NCI-H524 (cell line): ENCODE measurements at regions not wholly inside any gene's neighbourhood (a gene's known extent, or its start where the extent isn't known, plus 50 kb on each side); places are given as distances from the start of the nearest gene placed in this dataset.

Experiments
- DNase-seq, 2 experiments: peaks; one replicate each; lab custom pipeline; 2025; lab: John Stamatoyannopoulos, UW

DNA sequence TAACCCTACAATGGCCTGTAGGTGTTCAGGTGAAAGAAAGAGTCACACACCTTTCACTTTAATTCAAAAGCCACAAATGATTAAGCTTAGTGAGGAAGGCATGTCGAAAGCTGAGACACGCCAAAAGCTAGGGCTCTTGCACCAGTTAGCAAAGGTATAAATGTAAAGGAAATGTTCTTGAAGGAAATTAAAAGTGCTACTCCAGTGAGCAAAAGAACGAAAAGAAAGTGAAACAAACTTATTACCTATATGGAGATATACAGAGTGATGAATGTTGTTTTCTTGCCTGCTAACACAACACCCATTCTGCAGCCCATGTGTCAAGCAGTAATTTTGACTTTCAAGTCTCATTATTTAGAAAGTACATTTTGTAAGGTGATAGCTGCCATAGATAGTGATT, 254.2 kb upstream of the SLC24A2 start:
- DNase-seq, result no peak

DNA sequence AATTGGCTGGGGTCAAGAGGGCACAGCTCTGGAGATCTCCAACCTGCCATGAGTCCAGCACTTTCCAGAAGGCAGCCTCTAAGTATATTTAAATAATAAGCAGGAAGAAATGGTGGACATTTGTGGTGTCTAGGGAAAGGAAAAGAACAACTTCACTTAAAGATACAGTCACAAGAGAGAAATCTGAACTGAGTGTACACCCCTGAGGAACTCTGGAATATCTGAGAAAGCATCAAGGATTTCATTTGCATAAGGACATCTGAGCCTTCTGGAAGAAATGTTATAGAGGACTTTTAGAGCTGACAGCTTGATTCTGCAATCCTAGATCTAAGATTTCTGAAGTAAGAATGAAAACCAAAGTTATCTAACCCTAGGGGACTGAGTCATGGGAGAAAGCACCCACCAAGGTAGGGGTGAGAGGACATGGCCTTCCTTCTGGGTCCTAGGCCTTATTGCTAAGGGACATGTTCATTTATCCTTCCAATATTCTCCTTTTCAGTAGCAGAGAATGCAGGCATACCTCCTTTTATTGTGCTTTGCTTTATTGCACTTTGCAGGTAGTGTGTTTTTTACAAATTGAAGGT, 253.4 kb upstream of the SLC24A2 start:
- peak in 1 of 2 experiments; percentile 29 for DNase-seq

DNA sequence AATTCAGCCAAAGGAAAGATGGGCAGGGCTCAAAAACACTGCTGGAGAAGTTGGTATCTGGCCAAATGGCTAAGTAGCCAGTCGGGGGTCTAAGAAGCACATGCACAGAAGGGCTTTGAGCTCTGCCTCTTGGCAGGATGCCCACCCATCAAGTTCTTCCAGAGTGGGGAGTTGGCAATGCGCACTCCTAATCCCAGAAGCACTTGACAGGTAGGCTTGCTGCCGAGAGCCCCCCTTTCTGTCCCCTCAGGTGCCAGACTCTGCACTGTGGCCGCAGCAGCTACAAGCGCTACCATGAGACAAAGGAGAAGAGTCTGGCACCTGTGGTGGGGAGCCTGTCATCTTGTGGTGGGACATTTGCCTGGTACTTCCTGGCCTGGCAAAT, 252.9 kb upstream of the SLC24A2 start:
- peak; percentile 96 to 98 for DNase-seq

DNA sequence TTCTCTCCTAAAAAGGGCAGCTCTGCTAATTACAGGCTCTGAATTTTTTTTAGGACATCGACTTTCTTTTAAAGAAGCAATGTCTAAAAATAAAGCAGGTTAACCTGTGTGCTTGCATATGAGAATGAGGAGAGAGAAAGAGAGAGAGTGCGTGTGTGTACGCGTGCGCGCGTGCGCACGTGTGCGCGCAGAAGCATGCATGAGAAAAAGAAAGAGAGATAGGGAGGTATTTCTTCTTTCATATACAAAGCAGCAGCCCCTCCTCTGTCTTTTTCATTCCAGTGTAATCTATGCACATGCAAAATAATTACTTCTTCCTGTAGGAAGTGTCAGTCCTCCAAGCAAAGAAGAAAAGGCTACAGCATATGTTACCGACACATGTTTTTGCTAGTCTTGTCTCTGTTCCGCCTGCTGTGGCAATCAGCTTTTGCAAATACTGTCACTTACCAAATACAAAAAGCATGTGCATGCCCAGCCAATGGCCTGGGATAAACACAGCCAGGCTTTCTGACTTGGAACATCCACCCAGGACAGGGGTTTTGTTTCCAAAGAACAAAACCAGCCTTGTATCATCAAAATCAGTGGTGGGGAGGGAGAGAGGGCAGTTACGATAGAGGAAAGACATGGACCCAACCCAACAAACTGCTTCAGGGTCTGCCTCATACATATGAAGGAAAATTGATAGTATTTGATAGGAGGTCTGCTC, 252.3 kb upstream of the SLC24A2 start:
- peak; percentile 66 to 78 for DNase-seq

DNA sequence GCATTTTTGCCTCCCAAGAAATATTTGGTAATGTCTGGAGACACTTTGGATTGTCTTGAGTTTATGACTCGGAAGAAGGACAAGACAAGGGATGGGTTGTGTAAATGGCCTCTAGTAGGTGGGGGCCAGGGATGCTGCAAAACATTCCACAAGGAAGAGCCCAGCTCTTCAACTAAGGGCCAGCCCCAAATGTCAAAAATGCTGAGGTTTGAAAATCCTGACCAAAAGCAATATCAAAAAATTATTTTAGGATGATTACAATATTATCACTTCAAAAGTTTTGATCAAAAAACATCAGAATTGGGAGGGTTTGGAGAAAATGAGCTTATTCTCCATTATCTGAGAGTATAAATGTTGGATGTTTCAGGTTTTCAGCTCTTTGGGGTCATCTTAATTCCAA, 248.9 kb upstream of the SLC24A2 start:
- no peak for DNase-seq

DNA sequence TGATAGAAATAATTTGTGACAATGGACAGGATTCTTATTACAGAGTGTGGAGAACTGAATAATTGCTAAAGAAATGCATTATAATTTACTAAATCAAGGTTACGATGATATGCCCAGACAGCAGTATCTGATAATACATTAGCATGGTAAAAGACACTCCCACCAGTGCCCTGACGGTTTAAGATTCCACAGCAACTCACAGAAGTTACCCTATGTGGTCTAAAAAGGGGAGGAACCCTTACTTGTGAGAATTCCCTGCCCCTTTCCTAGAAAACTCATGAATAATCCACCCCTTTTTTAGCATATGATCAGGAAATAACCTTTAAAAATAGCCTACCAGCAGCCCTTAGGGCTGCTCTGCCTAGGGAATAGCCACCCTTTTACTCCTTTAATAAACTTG, 244.7 kb upstream of the SLC24A2 start:
- no peak for DNase-seq

DNA sequence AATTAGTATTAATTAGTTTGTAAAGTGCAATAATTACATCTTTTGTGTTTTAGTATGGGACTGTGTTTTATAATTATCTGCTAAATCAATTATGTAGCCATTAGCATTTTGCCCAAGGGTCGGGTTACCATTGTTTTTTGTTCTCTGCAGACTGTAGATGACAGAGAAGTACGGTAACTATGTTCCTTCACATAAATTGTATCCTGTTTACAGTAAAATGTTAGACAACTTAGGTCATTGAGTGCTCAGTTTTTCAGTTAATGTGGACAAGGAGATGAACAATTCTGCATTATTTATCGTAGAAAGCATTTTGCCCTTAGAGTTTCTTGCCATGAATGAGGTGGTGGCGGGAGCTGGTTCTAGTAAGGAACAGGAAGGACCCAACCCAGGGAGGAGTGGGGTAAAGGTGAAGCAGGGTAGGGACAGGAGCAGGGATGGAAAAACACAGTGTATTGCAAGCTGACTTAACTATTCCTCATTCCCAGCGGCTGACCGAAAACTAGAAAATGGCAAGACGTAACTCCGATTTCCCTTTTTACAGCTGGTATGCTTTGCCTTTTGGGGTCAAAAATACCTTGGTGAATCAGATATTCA, 243.7 kb upstream of the SLC24A2 start:
- DNase-seq, result no peak

DNA sequence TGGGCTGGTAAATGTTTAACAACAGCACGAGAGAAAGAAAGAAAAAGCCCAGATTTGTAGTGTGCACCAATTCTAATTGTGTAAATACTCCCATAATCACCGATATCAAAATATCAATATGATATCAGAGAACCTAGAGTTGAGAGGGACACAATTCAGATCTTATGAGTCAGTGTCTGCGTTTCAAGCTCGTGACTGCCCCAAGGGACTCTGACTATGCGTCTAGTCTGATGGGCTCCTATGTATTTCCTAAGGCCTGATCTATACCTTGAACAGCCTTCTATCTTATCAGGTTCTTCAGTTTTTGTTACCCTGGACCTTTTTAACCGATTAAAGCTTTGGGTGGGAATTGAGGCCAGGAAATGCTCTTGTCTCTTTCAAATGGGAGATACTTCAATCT, 243.0 kb upstream of the SLC24A2 start:
- DNase-seq, result no peak

DNA sequence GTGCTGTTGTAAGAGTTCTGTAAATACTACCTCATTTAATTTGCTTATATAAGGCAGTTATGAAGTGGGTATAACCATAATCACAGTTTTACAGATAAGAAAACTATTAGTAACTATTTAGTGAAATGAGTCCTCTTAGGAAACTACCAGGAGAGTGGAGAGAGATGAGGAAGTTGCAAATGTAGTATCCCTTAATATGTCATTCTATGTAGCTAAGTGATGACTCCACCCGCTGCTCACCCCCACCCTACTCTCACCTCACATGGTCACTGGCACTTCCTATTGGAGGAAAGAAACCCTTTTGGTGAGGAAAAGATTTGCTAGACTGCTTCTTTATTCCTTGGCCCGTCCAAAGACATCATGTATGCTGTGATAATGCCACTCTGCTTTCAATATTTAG, 241.8 kb upstream of the SLC24A2 start:
- DNase-seq, result no peak

DNA sequence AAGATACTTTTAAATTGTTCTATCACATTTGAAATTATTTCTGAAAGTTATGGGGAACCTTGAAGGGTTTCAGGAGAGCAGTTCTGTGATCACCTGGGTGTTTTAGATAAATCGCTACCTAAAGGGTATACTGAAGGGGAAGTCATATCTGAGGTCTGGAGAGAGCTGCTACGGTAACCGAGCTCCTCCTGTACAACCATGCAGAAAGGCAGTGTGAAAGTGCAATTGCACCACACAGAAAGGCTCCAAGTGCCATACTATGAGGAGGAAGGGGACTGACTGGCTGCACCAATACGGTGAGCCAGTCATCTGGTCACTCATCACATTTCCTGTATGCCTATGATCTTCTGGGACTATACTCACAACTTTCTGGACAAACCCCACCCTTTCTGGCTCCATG, 241.4 kb upstream of the SLC24A2 start:
- DNase-seq, result no peak

DNA sequence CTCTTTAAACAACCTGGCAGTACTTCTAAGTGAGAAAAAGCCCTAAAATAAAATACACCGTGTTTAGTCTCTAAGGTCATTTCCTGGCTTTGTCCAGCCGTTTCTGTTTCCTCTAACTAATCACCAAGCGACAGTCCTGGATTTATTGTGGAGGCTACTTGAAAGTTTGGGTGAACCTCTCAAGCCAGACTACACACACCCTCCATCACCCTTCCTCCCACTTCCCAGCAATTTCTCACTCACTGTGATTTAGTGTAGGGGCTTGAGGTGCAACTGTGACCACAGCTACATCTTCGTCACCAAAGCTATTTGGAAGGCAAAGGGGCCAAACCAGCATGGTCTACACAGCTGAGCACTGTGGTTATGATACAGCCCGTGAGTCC, 240.0 kb upstream of the SLC24A2 start:
- no peak for DNase-seq

DNA sequence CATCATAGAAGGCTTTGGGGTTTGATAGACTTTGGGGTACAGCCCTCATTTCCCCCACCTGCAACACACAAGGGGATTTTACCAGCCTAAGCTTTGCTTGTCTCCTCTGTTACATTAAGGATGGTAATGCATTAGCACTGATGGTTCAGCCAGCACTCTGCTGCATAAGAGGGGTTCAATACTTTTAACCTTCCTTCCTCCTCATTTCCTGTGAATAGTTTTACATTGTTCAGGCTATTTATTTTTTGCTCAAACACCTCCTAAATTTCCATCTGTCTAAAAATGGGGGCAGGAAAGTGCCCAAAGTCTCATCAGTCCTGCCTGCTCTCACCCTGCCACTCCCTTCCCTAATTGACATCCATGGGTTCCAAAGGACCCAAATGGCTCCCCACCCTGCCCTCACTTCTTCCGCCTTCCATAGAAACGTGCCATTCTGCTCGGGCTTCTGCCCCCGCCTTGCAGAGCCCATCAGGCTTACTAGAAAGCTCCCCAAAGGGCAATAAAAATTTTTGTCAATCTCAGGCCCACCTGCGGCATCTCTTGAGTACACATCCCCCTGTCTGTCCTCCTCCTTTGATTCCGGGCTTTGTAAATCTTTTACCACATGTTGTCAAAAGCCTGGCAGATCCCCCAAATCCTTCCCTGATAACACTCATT, 239.5 kb upstream of the SLC24A2 start:
- DNase-seq, result no peak

DNA sequence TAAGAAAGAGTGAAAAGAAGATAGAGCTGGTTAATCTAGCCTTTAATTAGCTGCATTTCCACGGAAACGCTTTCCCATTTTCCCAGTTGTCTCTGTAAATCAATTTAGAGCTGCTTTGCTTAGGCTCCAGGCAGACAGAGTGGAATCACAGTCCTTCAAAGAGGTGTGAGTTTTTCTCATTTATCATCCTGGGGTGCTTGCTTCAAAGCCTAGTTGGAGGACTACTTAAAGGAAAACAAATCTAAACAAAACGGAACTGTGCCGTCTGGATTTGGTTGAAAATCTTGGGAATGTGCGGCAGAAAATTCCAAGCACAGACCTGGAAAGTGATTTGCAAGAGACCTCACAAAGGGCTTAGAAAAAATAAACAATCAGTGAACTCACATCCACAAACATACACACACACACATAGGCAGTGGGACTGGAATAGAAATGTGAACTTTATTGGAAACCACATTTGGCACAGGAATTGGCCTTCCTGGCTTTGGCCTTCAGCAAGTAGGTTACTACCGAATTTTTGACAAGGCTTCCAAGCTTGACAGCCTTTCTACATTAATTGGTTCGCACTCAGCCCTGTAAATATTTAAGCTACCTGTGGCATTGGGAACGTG, 235.2 kb upstream of the SLC24A2 start:
- peak in 1 of 2 experiments; percentile 82 for DNase-seq

DNA sequence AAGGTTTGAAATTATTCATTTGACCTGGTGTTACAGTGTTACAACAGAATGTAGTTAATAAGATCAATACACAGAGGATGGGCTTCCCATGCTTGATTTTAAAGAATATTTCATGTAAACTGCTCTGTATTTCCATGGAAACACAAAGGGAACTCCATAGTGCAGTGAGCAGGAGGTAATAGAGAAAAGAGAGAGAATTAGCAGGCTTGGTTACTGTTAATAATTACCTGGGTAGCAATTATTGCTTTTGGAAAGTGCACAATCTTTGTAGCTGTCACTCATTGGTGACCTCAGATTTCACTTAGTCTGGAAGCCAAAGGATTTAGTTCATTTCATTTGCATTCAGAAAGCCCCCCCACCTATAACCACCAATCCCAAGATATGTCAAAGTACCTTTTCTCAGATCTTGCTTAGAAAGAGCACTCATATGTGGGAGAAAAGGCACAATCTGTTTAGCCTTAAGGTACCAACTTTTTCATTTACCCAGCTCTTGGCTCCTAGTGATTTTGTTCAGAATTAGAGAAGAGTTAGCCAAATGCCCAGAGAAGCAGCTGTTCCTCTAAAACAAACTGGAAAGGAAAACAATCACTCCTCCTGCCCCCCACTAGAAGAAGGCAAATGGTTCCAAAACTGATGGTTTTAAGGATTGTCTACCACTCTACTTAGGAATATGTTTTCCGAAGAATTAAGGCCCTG, 234.5 kb upstream of the SLC24A2 start:
- peak in 1 of 2 experiments; percentile 39 for DNase-seq

DNA sequence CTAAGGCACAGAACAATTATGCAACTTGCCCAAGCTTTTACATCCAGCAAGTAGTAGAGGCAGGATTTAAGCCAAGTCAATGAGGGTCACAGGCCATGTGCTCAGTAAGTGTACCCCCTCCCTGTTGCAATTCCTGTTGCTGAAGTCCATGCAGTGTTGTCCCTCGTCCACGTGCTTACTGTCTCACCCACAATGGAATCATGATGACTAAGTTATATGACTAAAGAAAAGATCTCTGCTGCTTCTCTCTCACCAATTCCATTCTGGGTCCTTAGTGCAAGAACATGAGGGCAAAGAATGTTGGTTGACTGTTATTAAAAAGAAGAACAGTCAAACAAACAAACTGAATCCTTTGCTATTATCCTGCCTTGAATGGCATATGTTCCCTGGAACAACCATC, 233.6 kb upstream of the SLC24A2 start:
- no peak for DNase-seq

DNA sequence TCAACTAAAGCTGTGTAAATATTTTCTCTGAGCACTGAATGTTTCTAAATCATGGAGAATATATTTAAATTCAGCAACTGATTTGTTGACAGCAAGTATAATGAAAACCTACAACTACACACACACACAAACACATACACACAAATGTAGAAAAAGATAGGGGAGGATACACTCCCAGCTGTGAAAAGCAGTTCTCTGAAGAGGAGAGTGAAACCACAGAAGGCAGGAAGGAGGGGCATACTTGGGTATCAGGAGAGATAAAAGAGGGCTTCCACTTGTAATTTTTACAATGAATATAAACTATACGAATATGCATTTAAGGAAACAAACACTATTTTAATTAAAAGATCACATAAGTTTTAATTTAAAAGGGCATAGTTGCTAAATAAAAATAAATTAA, 227.8 kb upstream of the SLC24A2 start:
- no peak for DNase-seq

DNA sequence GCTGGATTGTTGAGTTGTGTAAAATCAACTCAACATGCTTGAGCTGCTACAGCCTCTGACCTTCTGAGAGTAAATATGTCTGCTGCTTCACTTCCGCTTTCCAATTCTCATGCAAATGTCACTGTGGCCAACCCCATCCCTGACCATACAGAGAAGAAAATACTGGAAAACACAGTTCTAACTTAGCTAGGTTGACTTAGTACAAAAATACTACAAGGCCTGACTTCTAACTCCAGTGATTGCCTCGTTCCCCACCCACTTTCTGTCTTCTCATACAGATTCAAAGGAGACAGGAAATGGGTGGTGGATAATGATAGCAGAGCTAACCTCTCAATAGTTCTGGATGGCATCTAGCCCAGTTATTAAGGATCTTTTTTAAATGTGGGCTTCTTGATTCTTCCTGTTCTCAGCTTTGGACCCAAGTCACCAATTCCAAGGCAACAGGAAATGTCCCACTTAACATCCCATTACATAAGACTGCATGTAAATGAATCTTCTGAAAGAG, 226.6 kb upstream of the SLC24A2 start:
- DNase-seq, result no peak

DNA sequence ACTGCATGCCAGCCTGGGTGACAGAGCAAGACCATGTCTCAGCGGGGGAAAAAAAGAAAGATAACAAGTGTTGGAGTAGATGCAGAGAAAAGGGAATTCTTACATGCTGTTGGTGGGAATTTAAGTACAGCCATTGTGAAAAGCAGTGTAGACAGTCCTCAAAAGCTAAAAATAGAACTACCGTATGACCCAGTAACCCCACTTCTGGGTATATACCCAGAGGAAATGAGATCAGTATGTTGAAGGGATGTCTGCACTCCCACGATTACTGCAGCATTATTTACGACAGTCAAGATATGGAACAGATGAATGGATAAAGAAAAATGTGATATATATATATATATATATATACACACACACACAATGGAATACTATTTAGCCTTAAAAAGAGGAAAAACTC, 225.3 kb upstream of the SLC24A2 start:
- DNase-seq, result no peak

DNA sequence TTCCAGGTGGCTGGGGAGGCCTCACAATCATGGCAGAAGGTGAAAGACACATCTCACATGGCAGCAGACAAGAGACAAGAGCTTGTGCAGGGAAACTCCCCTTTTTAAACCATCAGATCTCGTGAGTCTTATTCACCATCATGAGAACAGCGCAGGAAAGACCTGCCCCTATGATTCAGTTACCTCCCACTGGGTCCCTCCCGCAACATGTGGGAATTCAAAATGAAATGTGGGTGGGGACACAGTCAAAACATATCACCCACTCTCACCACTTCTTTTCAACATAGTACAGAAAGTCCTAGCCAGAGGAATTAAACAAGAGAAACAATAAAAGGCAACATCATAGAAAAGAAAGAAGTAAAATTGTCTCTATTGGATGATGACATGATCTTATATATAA, 223.4 kb upstream of the SLC24A2 start:
- no peak for DNase-seq

DNA sequence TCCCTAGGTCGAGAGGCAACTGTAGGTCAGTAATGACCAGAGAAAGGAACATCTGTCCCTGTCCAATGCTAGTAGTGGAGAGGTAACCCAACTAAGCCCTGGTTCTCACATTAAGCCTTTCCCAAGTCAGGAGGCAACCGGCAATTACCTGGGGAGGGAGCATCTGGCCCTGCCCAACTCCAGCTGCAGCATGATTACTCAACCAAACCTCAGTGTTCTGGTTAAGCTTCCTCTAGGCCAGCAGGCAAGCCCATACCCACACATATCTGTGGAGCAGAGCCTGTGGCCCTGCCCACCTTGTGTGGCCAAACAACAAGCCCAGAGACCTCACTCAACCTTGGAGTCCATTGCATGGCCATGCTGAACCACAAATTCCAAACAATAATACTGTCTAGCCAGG, 220.8 kb upstream of the SLC24A2 start:
- peak in 1 of 2 experiments; percentile 11 for DNase-seq

DNA sequence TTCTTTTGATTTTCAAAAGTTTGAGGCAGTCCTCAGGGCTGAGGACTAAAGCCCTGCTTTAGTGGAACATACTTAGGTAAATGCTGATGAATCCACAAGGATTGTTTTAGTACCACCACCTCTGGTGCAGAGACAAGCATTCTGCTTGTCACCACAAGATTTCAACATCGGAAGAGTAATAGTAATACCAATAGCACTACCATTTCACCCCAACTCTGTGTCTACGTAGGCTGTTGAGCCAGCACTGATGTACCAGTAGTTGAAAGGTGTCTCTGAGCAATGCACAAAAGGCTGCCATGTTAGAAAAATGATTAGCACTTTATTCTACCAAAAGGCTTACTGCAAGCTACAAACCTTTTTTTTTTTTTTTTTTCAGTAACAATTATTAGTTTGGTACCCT, 213.2 kb upstream of the SLC24A2 start:
- no peak for DNase-seq

DNA sequence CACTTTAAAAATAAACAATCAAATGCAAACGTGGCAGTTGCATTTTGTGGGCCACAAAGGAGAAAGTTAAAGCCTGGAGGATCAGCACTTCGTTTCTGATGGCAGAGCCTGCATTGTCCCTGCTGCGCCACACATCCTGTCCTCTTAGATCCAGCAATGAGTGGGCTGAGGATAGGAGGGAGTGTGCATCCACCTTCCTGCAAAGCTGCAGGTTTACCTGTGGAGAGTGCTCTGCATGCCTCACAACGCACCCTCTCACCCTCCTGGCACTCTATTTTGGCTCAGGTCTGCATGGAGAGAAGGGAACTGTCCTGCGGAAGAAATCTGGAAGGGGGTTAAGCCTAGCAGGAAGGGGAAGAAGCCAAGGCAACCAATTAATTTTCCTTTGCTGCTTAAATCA, 212.2 kb upstream of the SLC24A2 start:
- DNase-seq, result no peak
